HG02759 (cell line): ENCODE measurements at regions not wholly inside any gene's neighbourhood (a gene's known extent, or its start where the extent isn't known, plus 50 kb on each side); places are given as distances from the start of the nearest gene placed in this dataset.

Experiments
- ATAC-seq: cut with Tn5 transposase; IDR thresholded peaks from one replicate; pipeline ENCODE4 v1.9.1; 2021; ENCODE audit warnings: mild to moderate bottlenecking, moderate library complexity; ENCODE audit not compliant: unreplicated experiment

DNA sequence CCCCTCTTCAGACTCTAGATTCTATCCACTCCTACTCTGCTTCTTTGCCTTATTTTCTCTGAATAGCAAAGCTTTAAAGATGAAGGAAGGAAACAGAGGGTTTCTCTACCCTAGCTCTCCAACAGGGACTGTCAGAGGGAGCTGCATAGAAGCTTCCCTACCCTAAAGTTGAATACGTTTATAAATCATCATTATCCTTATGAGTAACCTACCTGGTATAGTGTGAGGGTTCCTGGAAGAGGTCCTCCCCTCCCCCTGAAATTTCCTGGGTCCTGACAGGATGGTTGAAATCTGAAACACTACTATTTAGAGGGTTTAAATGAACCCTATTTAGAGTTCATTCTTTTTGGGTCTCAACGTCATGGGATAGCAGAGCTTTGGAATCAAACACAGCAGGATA is 187.0 kb upstream of the RBPJ start:
- no peak for ATAC-seq

DNA sequence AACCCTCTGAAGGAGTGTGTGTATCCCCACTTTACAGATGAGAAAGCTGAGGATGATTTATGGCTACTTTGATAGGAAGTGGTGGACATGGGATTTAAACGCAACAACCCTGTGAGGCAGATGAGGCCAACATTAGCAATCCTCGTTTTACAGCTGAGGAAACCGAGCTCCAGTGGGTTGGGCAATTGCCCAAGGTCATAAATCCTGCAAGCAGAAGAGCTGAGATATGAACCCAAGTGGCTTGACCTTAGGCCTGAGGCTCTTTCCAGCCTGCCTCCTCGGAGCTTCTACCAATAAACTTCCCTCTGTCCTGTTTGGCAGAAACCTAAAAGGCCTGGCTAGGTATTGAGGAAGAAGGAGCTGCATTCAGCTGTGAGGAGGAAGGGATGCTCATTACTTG is 185.5 kb upstream of the RBPJ start:
- no peak for ATAC-seq

GRCh38 chr4:26136615-26137014 is 184.2 kb upstream of the RBPJ start:
- no peak for ATAC-seq

DNA sequence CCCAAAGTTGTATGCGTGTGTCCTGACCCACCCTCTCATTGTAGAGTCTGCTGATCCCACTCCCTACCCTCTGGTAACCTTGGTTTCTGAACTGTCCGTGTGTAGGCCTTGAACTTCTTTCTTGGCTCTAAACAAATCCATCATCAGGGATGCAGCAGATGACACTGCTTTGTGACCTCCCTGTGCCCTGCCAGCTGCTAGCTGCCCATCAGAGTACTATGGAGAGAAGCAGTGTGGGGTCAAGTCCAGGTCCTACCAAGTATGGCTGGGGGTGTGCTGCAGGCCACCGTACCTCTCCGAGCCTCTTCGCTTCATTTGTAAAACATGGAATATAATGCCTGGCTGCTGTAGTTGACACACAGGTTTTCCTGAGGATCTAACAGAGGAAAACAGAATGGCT is 183.5 kb upstream of the RBPJ start:
- no peak for ATAC-seq

DNA sequence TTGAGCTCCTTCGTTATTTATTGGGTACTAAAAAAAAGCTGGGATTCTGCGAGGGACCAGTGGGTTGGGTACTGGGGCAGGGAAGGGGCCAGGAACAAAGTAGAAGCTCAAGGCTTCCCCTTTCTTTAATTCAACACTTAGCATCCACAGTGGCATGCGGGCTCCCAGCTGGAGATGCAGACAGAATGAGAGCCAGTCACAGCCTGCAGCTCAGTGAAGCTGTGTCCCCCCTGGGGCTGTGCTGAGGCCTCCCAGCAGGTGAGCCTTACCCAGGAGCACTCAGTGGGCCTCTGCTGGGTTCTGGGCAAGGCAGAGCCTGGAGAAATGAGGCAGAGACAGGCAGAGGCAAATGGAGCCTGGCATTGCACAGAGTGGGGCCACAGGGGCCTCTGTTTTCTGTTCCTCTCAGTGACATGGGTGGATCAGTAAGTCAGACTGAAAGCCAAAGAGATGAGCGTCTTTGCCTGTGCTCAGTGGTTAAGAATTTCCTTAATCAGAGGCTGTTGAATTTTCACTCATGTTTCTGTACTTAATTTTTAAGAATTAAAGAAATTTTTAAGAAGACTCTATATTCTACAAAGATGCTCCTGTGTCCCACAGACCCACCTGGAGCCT is 181.4 kb upstream of the RBPJ start:
- ATAC-seq = peak; percentile 47

DNA sequence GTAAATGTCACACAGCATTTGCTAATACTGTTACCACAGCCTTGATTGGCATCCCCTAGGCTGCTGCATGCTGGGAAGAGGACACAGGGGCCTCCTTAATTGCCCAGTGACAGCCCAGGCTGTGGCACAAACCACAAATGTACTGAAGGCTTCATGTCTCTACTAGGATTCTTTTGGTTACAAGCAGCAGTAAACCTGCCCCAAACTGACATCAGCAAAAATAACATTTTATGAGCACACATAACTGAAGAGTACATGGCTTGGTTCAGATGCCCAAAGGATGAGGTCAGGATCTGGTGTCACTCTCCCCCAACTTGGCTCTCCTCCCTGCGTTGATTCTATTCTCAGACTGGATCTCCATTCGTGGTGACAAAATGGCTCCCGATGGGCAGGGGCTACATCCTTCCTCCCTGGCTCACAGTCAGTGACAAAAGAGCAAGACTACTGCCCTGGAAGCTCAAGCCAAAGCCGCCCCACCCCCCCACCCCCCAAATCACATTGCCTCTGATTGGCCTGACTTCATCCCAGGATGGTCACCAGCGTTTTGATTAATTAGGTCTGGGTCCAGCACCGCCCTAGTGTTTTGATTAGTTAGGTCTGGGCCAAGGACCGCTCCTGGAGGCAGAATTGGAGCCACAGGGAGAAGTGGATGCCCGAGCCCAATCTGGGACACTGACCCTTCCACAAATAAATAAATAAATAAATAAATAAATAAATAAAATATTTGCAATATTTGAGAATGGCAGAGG is 180.5 kb upstream of the RBPJ start:
- ATAC-seq = no peak

DNA sequence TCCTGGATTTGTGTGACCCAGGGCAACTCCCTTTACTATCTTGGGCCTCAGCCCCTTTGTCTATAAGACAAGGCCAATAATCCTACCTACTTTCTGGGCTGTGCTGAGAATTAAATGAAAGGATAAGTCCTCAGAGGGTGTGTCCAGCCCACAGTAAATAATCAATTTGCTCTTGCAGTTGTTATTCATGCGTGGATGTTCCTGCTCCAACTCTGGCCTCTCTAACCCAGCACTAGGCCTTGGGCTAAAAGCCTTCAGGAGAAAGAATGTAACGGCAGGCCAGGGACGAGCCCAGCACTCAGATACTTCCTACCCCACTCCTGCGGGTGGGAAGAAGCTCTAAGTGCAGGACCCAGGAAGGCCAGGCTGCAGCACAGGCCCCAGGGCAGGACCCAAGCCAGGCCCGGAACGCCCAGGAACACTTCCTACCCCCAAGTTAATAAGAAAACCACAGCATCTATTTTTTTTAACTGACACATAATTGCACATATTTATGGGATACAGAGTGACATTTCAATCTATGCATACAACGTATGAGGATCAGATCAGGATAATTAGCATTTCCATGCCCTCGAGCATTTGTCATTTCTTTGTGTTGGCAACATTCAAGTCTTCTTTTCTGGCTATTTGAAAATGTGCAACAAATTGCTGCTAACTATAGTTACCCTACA is 179.6 kb upstream of the RBPJ start:
- no peak for ATAC-seq

DNA sequence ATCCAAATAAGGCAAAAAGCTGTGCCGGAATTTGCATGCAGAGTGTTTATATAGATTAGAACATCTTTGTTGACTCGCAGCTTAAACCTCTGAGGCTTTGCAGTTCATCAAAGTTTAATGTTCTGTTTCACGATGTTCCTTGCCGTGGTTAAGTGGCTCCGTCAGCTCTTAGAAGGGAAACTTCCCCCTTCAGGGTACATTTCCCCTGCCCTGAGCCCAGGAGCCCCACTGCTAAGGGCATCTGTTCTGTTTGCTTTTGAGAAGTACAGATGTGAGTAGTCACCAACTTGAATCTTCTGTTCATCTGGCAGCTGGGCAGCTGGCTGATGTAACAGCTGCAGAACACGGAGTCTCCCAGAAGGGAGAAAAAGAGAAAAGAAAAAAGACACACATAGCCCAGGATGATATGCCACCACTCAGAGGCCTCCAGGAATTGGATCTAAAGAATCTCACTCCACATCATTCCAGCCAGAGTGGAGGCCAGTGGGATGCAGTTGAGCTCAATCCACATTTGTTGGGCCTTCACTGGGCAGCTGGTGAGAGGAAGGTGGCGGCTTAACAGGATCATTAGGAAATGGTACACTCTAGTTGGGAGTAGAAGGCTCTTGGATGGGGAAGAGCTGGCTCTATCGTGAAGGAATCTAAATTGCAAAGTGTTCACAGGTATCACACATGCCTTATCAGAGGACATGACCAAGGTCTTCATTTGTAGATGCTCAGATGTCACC is 178.7 kb upstream of the RBPJ start:
- ATAC-seq = peak; percentile 69

DNA sequence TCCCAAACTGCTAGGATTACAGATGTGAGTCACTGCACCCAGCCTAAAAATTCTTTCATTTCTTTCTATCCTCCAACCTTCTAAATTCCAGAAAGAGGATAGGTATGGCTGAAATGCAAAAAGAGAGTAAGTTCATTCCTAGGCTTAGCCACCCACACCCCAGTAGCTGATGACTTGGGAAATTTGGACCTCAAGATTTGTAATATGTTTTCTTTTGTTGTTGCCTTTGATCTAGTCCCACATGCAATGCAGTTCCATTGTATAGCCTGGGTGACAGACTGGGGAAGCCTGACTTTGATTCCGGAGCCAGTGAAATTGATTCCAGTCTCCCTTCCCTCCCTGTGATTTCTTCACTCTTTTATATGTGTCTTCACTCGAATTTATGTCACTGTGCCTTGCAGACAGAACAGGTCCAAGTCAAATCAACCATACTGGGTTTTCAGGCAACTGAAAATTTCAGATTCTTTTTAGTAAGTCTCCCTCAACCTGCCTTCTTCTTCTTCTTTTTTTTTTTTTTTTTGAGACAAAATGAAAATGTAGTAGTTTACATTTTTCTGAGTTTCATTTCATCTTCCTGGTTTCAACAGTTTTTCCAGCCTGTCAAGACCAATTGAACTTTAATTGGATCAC is 176.2 kb upstream of the RBPJ start:
- ATAC-seq = no peak

DNA sequence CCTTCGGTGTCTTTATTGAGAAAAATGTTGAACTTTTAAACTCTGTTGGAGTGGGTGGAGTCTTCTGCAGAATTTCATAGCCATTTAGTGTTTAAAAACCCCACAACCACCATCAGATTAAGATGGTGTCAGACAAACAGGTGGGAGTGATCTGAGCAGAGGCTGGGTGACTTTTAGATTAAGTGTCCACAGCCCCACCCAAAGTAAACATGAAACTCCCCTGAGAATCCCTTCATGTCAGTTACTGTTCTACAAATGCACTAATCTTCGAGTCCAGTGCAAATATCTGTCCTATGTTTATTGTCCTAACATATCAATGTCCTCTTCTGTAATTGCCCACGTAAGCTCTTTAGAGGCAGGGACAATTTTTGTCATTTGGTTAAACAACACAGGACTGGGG is 175.6 kb upstream of the RBPJ start:
- no peak for ATAC-seq

- ATAC-seq = no peak
Observed at GRCh38 chr4:26148927-26149326, 171.9 kb upstream of the RBPJ start.

- ATAC-seq = no peak
Observed at GRCh38 chr4:26150948-26151347, 169.9 kb upstream of the RBPJ start.

GRCh38 chr4:26151615-26152014 is 169.2 kb upstream of the RBPJ start:
- ATAC-seq = no peak

DNA sequence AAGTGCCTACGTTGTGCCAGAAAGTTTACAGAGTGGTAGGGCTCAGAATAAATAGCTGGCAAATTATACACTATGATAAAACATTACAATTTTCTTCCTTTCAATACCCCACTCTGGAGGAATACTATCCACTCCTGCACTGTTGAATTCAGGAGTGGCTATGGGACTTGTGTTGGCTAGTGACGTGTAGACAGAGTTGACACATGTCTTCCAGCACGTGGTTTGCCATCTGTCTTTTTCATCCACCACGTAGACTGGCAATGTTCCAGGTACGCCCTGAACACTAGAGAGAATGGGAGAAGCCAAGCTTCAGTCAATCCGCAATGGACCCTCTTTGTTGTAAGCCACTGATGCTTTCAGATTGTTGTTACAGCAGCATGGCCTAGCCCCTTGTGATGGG is 168.8 kb upstream of the RBPJ start:
- no peak for ATAC-seq

- ATAC-seq = no peak
Observed at GRCh38 chr4:26157541-26157940, 163.3 kb upstream of the RBPJ start.

DNA sequence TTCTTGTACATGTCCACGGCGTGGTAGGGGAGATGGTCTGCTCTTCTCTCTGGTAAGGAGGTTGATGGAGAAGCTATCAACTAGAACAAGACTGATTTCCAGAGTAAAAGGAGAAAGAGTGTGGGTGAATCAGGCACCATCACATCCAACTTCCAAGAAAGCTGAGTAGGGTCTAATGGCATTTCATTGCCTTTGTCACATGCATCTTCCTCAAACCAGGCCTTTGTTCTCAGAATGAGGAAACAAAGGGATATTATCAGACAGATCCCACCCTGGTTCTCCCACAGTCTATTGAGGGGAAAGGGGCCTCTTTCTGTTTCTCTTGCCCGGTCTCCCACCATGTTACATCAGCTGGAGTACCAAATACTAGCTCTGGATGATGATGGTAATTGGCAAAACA is 160.2 kb upstream of the RBPJ start:
- no peak for ATAC-seq

GRCh38 chr4:26161030-26161824 is 159.6 kb upstream of the RBPJ start:
- ATAC-seq = peak; percentile 52

- ATAC-seq = peak; percentile 60
Observed at GRCh38 chr4:26162101-26162500, 158.7 kb upstream of the RBPJ start.

GRCh38 chr4:26163425-26164362 is 157.1 kb upstream of the RBPJ start:
- ATAC-seq = no peak
